K562 (cell line): ENCODE measurements at regions not wholly inside any gene's neighbourhood (a gene's known extent, or its start where the extent isn't known, plus 50 kb on each side); places are given as distances from the start of the nearest gene placed in this dataset.

Source experiments
- BRF2 ChIP-seq: IDR thresholded peaks from 3 replicates; pipeline ENCODE4 v1.6.1; 2011; ENCODE audit warnings: borderline replicate concordance, mild to moderate bottlenecking; ENCODE audit not compliant: insufficient read length, insufficient read depth
- DEAF1 ChIP-seq: fragments of 450-650 bp; formaldehyde crosslinking; IDR thresholded peaks from 2 replicates; pipeline ENCODE4 v1.4.0; 2020; ENCODE audit warnings: mild to moderate bottlenecking, moderate library complexity
- GATAD2B ChIP-seq: fragments of 450-650 bp; IDR thresholded peaks from 2 replicates; pipeline ENCODE4 v1.6.1; 2017; ENCODE audit warnings: mild to moderate bottlenecking, borderline replicate concordance
- HNRNPK ChIP-seq: fragments of 200-400 bp; formaldehyde crosslinking; IDR thresholded peaks from one replicate; pipeline ENCODE4 v1.6.1; 2018; ENCODE audit warnings: mild to moderate bottlenecking, low read depth, low read length; ENCODE audit not compliant: poor library complexity, severe bottlenecking
- NBN ChIP-seq: fragments of 450-650 bp; IDR thresholded peaks from 2 replicates; pipeline ENCODE4 v1.6.1; 2016; ENCODE audit warnings: low read depth, mild to moderate bottlenecking
- PRPF4 ChIP-seq: fragments of 200-400 bp; formaldehyde crosslinking; IDR thresholded peaks from one replicate; pipeline ENCODE4 v1.6.1; 2017; ENCODE audit warnings: low read length, low read depth, mild to moderate bottlenecking; ENCODE audit not compliant: insufficient read depth, poor library complexity, severe bottlenecking
- THAP7 ChIP-seq: fragments of 250-450 bp; sonication (Bioruptor Pico); IDR thresholded peaks from 2 replicates; pipeline ENCODE4 v1.5.0; 2021
- ZBTB40 ChIP-seq, 2 experiments: fragments of 450-650 bp in 1 of 2; sonication (generic) in 1 of 2; formaldehyde crosslinking in 1 of 2; IDR thresholded peaks; 2 replicates each; pipeline versions ENCODE4 v1.7.1 to v1.9.0; 2016 to 2022; ENCODE audit warnings: inconsistent platforms in 1 of 2, mild to moderate bottlenecking in 1 of 2, missing genetic modification reagents in 1 of 2
- ZNF511 ChIP-seq: sonication (generic); formaldehyde crosslinking; IDR thresholded peaks from 2 replicates; pipeline ENCODE4 v1.8.0; 2022; ENCODE audit warnings: mild to moderate bottlenecking, missing genetic modification reagents
- ZNF512 ChIP-seq: IDR thresholded peaks from 2 replicates; pipeline ENCODE4 v1.6.1; 2016; ENCODE audit warnings: missing genetic modification characterization, missing compliant biosample characterization
- ZNF75A ChIP-seq: fragments of 450-650 bp; formaldehyde crosslinking; IDR thresholded peaks from 2 replicates; pipeline ENCODE4 v1.4.0; 2020; ENCODE audit warnings: mild to moderate bottlenecking
- ZSCAN29 ChIP-seq: fragments of 450-650 bp; IDR thresholded peaks from 2 replicates; pipeline ENCODE4 v1.6.1; 2017

GRCh38 chr13:78465250-78465649 is 138.1 kb downstream of the POU4F1 start (continued):
- TF ChIP-seq HNRNPK = no peak
- TF ChIP-seq NBN = no peak
- TF ChIP-seq PRPF4 = no peak
- no peak for TF ChIP-seq ZSCAN29
- TF ChIP-seq ZBTB40 (IDR thresholded peaks at IDR 0.05) = no peak
- TF ChIP-seq ZBTB40 (CRISPR knock-in tag; IDR thresholded peaks at IDR 0.05) = no peak
- no peak for TF ChIP-seq GATAD2B
- no peak for TF ChIP-seq ZNF75A (CRISPR knock-in tag)
- no peak for TF ChIP-seq DEAF1 (CRISPR knock-in tag)
- TF ChIP-seq BRF2 = no peak
- TF ChIP-seq ZNF511 (CRISPR knock-in tag) = no peak
- TF ChIP-seq THAP7 (CRISPR knock-in tag) = no peak
- TF ChIP-seq ZNF512 = no peak
